CD4-positive, alpha-beta T cell (primary cell): ENCODE measurements at regions not wholly inside any gene's neighbourhood (a gene's known extent, or its start where the extent isn't known, plus 50 kb on each side); places are given as distances from the start of the nearest gene placed in this dataset.

ENCODE experiments used
- ATAC-seq: fragments of 200-7000 bp; cut with Tn5 transposase; one replicate; pipeline ENCODE4 v1.10.0; 2022; ENCODE audit warnings: mild to moderate bottlenecking; ENCODE audit not compliant: poor library complexity
- CTCF ChIA-PET: fragments of 350-600 bp; sonication (Branson Sonifier 250); formaldehyde crosslinking; loops from one replicate; lab custom pipeline; 2021; ENCODE audit warnings: antibody characterized with exemption, inconsistent platforms; lab: Charles Lee
- POLR2A ChIA-PET: fragments of 350-600 bp; sonication (Branson Sonifier 250); formaldehyde crosslinking; loops from one replicate; lab custom pipeline; 2021; ENCODE audit warnings: antibody characterized with exemption, inconsistent platforms; lab: Charles Lee
- DNase-seq, 14 experiments: peaks; one replicate each; pipeline ENCODE4 v3.0.0-alpha.2; 2013 to 2020; ENCODE audit warnings: mixed read lengths in 2 of 14
- H3K27ac ChIP-seq, 2 donors: one replicate each; pipeline versions ENCODE4 v1.5.1 to v1.7.0; 2013; ENCODE audit warnings: low read length in 2 of 2, low read depth in 1 of 2, mild to moderate bottlenecking in 1 of 2
- H3K27me3 ChIP-seq, 2 experiments: 1 replicate in 1 of 2; 2 replicates in 1 of 2; pipeline versions ENCODE4 v1.6.1 to v1.7.0; 2013; ENCODE audit warnings: low read length in 2 of 2, control low read depth in 1 of 2, mild to moderate bottlenecking in 1 of 2, moderate library complexity in 1 of 2; ENCODE audit not compliant: insufficient read depth in 2 of 2, control insufficient read depth in 1 of 2
- H3K36me3 ChIP-seq: one replicate; pipeline ENCODE4 v1.6.1; 2013; ENCODE audit warnings: low read length, control low read depth; ENCODE audit not compliant: insufficient read depth
- H3K4me1 ChIP-seq: one replicate; pipeline ENCODE4 v1.6.1; 2013; ENCODE audit warnings: low read length, control low read depth; ENCODE audit not compliant: insufficient read depth
- H3K4me3 ChIP-seq: one replicate; pipeline ENCODE4 v1.5.1; 2013; ENCODE audit warnings: mild to moderate bottlenecking, low read length, moderate library complexity
- H3K9me3 ChIP-seq, 2 experiments: 1 replicate in 1 of 2; 2 replicates in 1 of 2; pipeline versions ENCODE4 v1.6.1 to v1.7.0; 2013; ENCODE audit warnings: low read length in 2 of 2, mild to moderate bottlenecking in 2 of 2, control low read depth in 1 of 2, moderate library complexity in 1 of 2; ENCODE audit not compliant: control insufficient read depth in 1 of 2, insufficient read depth in 1 of 2
- H3K27ac Mint-ChIP-seq: one replicate; pipeline ENCODE4 v1.8.0; 2020; ENCODE audit warnings: mixed read lengths
- H3K27me3 Mint-ChIP-seq: one replicate; pipeline ENCODE4 v1.8.0; 2021; ENCODE audit warnings: mixed read lengths
- H3K36me3 Mint-ChIP-seq: one replicate; pipeline ENCODE4 v1.8.0; 2021; ENCODE audit warnings: low read depth, mixed read lengths
- H3K4me1 Mint-ChIP-seq: one replicate; pipeline ENCODE4 v1.8.0; 2021; ENCODE audit warnings: low read depth, mixed read lengths
- H3K4me3 Mint-ChIP-seq: one replicate; pipeline ENCODE4 v1.8.0; 2020; ENCODE audit warnings: mild to moderate bottlenecking, mixed read lengths
- H3K9me3 Mint-ChIP-seq: one replicate; pipeline ENCODE4 v1.8.0; 2020; ENCODE audit warnings: mixed read lengths
- intact Hi-C, 2 experiments: fragments of 100-400 bp; cut with DNase I in 1 of 2; cut with micrococcal nuclease in 1 of 2; formaldehyde crosslinking; loops; one replicate each; pipeline versions ENCODE4 v1.15.1 to v1.9.0; 2023 to 2025; cut with DNase I, micrococcal nuclease
- TF ChIP-seq, protein P1 (sequence below): fragments of 200-600 bp; IDR thresholded peaks from one replicate; pipeline ENCODE4 v1.8.0; 2022; ENCODE audit warnings: antibody characterized with exemption, mild to moderate bottlenecking

DNA sequence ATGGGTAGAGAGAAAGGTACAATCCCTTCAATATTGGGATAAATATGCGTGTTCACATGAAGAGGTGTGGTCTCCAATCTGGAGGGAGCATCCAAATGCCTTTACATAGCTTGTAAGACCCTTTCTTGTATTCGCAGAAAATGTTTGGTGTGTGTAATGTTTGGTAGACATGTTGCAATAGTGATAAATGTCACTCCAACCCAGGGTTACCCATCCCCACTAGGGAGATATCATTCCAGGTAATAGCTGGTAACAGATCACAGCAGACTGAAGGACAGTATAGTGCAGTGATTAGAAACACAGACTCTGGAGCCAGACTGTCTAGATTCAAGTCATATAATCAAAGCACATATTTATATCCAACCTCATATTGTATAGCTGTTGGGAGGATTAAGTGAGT, 733.6 kb upstream of the TBX3 start:
- ChIA-PET CTCF (no interaction called here), POLR2A (no interaction called here)
- no peak overlapping the region for H3K4me3 ChIP-seq
- H3K9me3 ChIP-seq, result no peaks in the 10 kb centered on the region
- no peaks in the 10 kb centered on the region for H3K4me1 Mint-ChIP-seq
- no peaks in the 10 kb centered on the region for H3K4me1 ChIP-seq
- H3K27me3 ChIP-seq, result no peaks in the 10 kb centered on the region
- intact Hi-C loops, result no loop called here
- H3K9me3 Mint-ChIP-seq, result peaks cover 11% of the 10 kb centered on the region
- no peaks in the 10 kb centered on the region for H3K27me3 Mint-ChIP-seq
- ATAC-seq, result no peak
- no peaks in the 10 kb centered on the region for H3K36me3 ChIP-seq
- TF ChIP-seq, protein P1, sequence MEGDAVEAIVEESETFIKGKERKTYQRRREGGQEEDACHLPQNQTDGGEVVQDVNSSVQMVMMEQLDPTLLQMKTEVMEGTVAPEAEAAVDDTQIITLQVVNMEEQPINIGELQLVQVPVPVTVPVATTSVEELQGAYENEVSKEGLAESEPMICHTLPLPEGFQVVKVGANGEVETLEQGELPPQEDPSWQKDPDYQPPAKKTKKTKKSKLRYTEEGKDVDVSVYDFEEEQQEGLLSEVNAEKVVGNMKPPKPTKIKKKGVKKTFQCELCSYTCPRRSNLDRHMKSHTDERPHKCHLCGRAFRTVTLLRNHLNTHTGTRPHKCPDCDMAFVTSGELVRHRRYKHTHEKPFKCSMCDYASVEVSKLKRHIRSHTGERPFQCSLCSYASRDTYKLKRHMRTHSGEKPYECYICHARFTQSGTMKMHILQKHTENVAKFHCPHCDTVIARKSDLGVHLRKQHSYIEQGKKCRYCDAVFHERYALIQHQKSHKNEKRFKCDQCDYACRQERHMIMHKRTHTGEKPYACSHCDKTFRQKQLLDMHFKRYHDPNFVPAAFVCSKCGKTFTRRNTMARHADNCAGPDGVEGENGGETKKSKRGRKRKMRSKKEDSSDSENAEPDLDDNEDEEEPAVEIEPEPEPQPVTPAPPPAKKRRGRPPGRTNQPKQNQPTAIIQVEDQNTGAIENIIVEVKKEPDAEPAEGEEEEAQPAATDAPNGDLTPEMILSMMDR, result no peak
- no peak for DNase-seq
- no peaks in the 10 kb centered on the region for H3K36me3 Mint-ChIP-seq
- no peak overlapping the region for H3K4me3 Mint-ChIP-seq
- H3K27ac ChIP-seq, result no peak overlapping the region
- H3K27ac Mint-ChIP-seq, result no peak overlapping the region

DNA sequence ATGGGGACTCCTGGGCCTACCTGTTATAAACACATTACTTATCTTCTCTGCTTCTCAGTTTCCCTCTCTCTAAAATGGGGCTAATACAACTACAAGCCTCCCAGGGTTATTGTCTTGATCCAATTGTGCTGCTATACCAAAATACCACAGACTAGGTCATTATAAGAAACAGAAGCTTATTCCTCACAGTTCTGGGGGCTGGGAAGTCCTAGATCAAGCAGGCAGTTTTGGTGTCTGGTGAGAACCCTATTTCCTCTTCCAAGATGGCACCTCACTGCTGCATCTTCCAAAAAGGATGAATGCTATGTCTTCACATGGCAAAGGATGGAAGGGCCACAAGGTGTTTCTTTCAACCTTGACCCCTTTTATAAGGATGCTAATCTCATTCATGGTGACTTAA, 732.9 kb upstream of the TBX3 start:
- Mint-ChIP-seq H3K27ac (no peak overlapping the region), H3K36me3 (no peaks in the 10 kb centered on the region), H3K4me1 (no peaks in the 10 kb centered on the region), H3K4me3 (no peak overlapping the region), H3K9me3 (peaks cover 12% of the 10 kb centered on the region), H3K27me3 (no peaks in the 10 kb centered on the region)
- ATAC-seq (no peak), DNase-seq (no peak)
- TF ChIP-seq, protein P1, result no peak
- no peaks in the 10 kb centered on the region for H3K36me3 ChIP-seq
- no peaks in the 10 kb centered on the region for H3K4me1 ChIP-seq
- H3K27ac ChIP-seq, result no peak overlapping the region
- intact Hi-C loops, result no loop called here
- ChIA-PET CTCF (no interaction called here), POLR2A (no interaction called here)
- H3K9me3 ChIP-seq, result no peaks in the 10 kb centered on the region
- no peaks in the 10 kb centered on the region for H3K27me3 ChIP-seq
- no peak overlapping the region for H3K4me3 ChIP-seq

- no peaks in the 10 kb centered on the region for H3K27me3 ChIP-seq
- no peak overlapping the region for H3K27ac Mint-ChIP-seq
- ChIA-PET CTCF (no interaction called here), POLR2A (interaction anchor here (0.6 kb wide), 1 partner anchor 109 kb away, joined by 3 read pairs; no protein-coding TSS in a partner anchor)
- peaks cover 12% of the 10 kb centered on the region for H3K9me3 Mint-ChIP-seq
- no peak overlapping the region for H3K4me3 ChIP-seq
- H3K4me1 Mint-ChIP-seq, result no peaks in the 10 kb centered on the region
- H3K4me3 Mint-ChIP-seq, result no peak overlapping the region
- DNase-seq (no peak), ATAC-seq (no peak)
- H3K27me3 Mint-ChIP-seq, result no peaks in the 10 kb centered on the region
- no peaks in the 10 kb centered on the region for H3K4me1 ChIP-seq
- H3K36me3 ChIP-seq, result no peaks in the 10 kb centered on the region
- no peaks in the 10 kb centered on the region for H3K9me3 ChIP-seq
- H3K27ac ChIP-seq, result no peak overlapping the region
- intact Hi-C loops, result no loop called here
- TF ChIP-seq, protein P1, result no peak
- no peaks in the 10 kb centered on the region for H3K36me3 Mint-ChIP-seq
Measured at GRCh38 chr12:115413626-115414025, 729.7 kb upstream of the TBX3 start.
